ENCODE measurements at regions not wholly inside any gene's neighbourhood (a gene's known extent, or its start where the extent isn't known, plus 50 kb on each side); places are given as distances from the start of the nearest gene placed in this dataset.
A peak's percentile ranks its signal among the peaks of the same experiment; 100 is the strongest.
"Not testable (repeated sequence)": the region's sequence is repeated elsewhere in the genome, so short reads cannot be mapped to it uniquely, and the experiment has no call there.

DNA sequence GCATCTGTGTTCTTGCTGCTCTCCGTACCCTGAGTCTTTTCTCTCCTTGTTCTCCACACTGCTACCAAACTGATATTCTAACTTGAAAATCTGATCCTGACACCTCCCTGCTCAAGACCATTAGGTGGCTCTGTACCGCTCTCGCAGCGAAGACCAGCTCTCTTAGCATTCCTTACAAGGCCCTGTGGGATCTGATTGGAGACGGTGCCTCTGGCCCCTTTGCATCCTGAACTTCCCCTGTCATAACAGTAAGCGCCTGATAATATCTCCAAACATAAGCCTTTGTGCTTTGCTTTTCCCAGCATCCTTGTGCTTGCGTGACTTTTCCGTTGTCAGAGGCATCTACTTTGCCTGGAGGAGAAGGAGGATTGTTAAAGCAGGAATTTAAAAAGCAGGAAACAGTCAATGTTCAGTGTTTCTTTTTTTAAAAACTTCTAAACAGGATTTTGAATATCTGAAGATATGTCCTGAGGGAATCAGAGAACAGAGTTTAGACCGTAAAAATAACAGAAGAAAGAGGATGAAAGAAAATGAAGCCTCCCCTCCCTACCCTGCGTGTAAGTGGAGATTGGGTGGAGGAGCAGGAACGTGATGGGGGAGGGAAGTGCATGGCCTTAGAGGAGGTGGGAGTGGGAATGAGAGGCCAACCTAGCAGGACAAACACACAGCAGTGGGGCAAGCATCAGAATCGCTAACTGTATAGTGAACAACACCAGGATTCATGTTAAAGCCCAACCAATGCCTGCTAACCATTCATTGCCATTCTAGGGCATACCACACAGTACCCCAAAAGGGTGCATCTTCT lies 89.2 kb upstream of the STMND1 start:
- DNase-seq: no peak

DNA sequence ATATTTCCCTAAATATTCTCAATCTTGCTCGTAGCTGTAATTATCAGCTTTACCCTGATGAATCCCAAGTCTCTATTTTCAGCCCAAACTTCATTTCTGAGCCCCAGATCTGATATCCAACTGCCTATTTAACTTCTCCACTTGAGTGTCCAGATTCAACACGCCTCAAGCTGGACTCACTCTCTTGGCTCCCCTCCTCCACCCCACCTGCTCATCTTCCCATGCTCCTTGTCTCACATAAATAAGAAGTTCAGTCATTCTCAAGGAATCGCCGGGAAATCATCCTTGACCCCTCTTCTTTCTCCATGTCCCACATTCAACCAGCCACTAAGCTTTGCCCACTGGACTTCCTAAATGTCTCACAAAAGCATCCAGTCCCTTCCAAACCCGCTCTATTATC lies 89.9 kb upstream of the STMND1 start:
- DNase-seq: no peak

DNA sequence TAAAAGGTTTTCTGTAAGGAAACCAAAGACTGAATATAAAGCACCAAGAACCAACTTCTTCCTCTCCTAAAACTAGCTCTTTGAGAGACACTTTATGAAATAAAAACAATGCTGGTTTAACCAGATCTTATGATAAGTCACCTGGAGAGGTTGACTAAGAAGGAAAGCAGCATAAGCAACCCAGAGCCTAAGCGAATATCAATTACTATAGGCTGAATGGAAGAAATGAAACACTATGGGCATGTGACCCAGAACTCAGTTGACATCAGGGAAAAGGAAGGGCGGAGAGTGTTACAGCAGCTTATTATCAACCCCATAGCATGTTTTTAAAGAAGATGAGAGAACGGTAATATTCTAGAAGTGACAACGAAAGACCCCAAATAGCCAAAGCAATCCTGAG lies 94.1 kb upstream of the STMND1 start:
- DNase-seq: no peak

DNA sequence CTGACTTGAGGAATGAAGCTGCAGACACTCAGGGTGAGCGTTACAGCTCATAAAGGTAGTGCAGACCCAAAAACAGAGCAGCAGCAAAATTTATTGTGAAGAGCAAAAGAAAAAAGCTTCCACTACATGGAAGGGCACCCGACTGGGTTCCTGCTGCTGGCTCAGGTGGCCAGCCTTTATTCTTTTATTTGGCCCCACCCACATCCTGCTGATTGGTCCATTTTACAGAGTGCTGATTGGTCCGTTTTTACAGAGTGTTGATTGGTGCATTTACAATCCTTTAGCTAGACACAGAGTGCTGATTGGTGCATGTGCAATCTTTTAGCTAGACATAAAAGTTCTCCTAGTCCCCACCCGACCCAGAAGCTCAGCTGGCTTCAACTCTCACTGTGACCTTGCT lies 95.3 kb upstream of the STMND1 start:
- no peak for DNase-seq

DNA sequence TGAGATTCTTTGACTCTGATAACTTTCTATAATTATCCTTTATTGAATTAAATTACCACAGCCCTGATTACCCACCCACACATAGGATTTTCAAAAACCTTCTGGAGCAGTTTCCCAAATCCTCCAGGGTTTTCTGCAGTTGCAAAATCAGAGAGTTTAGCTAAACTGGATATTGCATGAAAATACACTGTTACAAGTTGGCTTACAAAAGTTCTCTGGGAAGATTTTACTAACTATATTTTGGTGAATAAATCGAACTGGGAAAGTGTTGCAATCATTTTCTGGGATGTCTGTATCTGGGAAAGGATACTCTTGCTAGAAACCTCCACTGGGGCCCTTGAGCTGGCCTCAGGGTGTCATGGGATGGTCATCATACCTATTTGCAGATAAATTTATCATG lies 97.6 kb upstream of the STMND1 start:
- DNase-seq: no peak

DNA sequence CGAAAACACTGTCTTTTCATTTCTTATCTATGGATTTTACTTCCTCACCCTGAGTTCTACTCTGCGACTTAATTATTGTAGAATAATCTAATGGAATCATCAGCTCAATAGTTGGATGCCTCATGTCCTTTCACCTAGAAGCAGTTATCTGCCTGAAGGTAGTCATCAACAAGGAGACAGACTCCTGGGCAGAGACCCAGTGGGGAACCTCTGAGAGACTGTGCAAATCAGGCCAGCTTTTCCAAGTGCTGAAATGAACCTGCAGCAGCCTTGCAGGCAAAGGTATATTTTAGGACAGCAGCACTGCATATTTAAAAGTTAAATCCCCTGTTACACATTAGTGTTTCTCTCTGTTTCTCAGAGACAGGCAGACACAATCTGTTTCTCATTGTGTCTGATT lies 99.7 kb upstream of the STMND1 start:
- DNase-seq: no peak

DNA sequence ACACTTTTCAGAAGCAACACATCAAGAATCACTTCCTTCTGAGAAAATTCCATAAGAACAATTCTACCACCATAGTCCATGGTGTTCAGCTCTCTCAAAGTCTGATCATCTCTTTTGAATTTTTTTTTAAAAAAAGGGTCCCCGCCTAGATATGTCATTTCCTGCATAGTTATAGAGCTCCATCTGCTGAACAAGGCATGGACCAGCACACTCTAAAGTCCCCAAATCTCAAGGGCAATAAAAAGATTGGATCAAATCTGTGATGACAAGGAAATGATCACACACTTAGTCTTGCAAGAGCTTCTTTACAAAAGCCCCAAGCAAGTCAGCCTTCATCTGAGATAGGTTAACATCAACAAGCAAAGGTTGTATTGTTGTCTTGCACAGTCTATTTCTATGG lies 100.7 kb upstream of the STMND1 start:
- DNase-seq: no peak

DNA sequence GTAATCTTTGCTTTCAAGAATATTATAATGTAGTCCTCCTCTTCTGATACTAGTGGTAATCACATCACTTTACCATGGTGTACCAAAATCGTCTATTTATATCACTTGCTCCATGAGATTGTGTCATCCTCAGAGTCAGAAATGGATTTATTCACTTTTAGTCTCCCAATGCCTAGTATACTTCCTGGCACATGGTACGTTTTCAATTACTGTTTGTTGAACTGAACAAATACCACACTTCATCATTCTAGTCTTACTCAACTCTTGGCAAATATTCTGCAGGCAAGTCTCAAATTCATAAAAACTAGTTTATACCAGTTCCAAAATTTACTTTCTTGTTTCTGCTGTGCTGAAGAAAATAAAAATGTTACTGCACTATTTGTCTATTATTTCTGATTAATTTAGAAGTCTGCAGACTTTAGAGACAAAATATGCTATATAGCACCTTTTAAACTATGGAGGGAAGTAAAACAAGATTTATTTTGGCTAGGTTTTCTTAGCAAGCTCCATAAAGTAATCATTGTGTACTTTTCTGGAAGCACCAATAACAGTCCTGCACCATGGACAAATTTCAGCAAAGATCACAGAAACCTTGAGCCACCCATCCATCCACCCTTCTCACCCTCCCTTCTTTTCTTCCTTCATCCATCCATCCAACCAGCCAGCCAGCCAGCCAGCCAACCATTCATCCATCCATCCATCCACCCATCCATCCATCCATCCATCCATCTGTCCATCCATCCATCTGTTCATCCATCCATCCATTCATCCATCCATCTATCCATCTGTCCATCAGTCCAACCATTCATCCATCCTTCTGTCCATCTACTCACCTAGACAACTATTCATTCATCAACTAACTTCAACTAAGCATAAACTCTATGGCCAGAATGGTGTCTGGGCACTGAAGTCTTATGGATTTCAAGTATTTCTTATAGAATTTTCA lies 102.1 kb upstream of the STMND1 start:
- no peak for DNase-seq

DNA sequence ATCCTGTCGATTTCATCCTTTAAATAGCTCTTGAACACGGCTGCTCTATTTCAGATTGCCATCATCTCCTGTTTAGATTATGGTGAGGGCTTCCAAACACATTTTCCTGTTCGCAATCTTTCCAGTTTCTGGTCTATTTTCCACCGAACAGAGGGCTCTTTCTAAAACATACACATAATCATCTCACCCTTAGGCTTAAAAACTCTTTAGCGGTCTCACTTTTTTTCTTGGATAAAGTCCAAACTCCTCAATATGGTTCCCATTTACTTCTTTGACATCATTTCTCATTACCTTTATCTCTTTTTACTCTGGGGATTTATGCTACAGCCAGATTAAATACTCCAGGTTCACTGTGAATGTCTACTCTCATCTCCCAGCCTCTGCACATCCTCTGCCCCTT lies 103.4 kb upstream of the STMND1 start:
- DNase-seq: no peak

DNA sequence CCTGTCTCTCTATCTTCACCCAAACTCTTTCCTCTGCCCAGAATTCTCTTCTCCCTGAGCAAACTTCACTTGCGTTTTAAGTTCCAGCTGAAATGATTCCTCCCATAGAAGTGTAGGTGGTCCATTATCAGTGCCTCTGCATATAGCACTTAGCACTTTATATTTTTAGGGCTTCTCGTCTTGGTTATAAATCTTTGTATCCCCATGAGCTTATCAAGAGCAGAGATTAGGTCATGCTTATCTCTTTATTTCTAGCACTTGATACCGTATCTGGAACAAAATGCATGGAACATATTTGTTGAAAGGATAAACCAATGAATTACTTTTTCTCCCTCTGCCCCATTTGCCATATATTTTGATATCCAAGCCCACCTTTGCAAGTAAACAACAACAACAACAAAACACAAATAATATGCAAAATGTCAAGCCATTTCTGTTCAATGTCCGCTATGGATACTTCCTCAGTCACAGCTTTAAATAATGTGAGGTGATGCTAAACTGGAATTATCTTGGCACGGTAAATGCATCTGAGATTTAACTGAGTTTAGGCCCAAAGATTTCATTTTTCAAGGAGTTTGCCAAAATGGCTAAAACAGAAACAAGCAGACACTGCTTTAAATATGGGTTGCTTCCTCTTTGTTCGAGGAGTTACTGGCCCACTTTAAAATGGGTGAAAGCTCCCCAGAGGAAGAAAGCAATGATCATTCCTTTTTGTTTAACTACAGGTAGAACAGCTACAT lies 106.2 kb upstream of the STMND1 start:
- DNase-seq: no peak

DNA sequence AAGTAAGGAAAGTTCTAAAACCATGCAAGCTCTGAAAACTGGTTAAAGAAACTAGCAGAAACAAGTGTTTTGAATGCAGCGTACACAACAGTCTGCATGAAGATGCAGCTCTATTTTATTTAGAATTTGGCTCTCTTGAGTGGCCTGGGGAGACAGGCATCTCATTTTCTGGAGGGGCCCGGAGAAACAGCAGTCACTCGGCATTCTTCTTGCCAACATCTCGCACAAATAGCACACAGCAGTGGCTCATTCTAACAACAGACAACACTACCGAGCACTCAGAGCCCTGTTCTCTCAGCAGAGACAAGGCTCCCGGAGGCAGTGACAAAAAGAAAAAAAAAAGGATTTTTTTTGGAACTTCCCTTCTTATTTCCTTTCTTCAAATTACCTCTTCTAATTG lies 108.5 kb upstream of the STMND1 start:
- DNase-seq: no peak

DNA sequence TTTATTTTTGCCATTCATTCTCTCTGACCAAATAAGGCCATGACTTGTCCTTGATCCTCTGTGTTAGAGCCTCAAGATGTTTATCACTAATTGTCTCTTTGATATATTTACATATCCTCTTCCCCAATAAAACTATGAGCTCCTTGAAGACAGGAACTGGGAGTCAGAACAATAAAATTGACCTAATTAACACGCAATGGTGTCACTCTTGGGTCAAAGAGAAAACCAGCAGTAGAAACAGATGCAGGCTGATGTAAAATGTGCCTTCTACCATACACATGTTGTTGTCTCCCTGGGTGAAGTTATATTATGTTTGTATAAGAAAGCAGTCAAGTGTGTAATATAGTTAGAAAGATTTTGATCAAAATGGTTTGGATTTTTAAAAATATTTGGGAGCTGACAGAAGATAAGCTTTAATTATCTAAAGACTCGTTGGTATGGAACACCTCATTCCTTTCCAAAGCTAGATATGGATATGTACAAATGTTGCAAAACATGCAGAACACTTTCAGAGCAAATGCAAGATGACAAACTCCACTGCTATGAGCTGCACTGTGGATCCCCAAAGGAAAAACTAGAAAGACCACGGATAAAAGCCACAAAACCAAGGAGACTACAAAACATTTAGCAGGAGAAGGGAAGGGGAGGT lies 109.7 kb upstream of the STMND1 start:
- no peak for DNase-seq

DNA sequence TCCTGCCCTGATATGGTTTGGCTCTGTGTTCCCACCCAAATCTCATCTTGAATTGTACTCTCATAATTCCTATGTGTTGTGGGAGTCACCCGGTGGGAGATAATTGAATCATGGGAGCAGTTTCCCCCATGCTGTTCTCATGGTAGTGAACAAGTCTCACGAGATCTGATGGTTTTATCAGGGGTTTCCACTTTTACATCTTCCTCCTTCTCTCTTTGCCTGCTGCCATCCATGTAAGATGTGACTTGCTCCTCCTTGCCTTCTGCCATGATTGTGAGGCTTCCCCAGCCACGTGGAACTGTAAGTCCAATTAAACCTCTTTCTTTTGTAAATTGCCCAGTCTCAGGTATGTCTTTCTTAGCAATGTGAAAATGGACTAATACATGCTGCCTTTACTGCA lies 111.9 kb upstream of the STMND1 start:
- not testable (repeated sequence) for DNase-seq

DNA sequence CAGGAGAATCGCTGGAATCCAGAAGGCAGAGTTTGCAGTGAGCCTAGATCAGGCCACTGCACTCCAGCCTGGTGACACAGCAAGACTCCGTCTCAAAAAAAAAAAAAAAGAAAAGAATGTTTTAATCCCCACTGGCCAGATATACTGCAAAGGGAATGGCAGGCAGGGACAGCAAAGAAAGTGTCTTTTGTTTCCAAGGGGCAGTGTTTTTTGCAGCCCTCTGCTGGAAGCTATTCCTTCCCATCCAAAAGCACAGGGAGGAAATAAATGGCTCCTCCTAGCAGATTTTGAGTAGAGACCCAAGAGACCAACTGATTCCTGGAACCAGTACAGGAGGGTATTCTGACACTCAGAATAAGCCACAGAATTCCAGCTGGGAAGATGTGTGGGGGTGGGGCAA lies 112.5 kb upstream of the STMND1 start:
- DNase-seq: no peak

DNA sequence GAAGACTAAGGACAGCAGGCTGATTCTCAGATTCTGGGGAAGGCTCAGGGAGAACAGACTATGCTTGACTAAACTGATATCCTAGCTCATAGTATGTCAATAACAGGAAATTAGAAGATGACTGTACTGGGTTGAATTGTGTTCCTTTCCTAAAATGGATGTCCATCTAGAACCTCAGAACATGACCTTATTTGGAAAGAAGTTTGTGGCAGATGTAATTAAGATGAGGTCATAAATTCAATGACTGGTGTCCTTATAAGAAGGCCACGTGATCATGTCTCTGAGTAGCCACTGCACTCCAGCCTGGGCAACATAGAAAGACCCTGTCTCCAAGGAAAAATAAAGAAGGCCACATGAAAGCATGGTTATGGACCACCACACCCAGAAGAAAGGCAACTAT lies 113.9 kb upstream of the STMND1 start:
- no peak for DNase-seq

DNA sequence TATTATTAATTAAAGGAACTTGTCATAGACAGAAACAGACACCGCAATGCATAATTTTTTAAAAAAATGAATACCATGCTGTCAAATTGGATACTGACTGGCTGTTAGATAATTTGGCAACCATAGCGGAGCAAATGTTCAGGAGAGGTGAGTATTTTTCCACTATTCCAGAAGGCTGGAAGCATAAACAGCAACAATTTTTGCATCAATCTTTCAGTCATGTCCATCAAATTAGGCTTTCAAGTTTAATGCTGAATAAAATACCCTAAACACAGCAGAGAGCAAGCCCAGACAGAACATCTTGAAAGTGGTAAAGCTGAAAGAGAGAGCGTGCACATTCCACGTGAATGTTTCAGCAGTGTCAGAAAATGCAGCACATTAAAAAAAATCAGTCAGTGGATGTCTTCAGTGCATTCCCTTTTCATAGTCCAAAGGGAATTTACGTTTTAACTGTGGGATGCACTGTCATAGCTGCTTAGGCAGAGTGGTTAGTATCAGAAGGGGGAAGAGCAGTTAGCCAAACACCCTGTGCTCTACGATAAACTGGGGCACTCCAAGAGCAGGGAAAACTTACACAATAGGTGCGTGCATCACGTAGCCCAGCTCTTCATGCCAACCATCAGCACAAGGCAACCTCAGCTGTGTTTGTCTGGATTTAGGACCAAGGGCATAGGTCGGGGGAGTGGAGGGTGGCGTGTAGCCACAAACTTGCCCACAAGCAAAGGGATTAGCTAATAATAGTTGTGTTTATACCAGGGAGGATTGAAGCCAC lies 116.2 kb upstream of the STMND1 start:
- DNase-seq: peak; percentile 32

DNA sequence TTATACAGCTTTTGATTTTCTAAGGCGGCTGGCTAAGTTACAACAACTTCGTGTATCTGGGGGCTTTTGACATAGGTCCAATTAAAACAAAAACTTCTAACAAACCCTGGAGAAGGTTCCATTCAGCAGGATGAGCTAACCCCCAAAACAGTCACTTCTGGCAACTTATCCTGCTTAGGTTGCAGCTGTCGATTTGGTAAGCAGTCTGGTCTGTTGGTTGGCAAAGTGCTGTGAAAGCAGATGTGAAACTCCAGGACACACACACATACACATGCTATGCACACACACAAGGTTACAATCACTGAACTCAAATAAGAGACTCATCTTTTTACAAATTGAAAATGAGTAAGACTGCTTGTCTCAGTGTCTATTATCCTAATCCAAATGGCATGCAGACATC lies 119.0 kb upstream of the STMND1 start:
- DNase-seq: peak; percentile 72

DNA sequence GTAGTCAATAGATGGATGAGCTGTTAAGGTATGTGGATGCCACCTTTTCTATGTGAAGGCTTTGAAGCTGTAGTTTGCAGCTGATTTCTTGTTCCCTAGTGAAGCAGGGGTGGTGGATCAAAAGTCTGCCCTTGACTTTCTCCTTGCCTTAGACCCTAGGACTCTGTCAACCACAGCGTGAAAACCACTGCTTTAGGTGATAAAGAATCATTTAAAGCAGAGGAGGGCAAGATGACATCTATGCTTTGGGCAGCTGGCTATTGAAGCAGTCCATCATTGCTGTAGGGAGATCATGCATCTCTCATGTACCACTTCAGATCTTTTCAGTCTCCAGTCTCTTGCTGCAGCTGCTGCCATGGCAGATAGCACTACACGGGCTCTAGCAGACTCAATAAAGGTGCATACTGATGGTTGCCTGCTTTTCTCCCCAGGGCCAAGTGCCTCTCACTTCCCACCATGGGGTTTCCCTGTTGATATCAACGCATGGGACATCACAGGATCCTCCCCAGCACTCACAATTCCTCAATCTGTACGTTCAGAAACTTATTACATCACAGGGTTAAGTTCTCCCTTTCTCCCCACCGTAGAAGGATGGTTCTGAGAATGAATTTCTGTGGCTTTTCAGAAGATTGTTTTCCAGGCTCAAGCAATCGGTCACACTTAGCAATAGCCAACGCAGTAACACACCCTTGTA lies 122.0 kb upstream of the STMND1 start:
- DNase-seq: peak; percentile 81

DNA sequence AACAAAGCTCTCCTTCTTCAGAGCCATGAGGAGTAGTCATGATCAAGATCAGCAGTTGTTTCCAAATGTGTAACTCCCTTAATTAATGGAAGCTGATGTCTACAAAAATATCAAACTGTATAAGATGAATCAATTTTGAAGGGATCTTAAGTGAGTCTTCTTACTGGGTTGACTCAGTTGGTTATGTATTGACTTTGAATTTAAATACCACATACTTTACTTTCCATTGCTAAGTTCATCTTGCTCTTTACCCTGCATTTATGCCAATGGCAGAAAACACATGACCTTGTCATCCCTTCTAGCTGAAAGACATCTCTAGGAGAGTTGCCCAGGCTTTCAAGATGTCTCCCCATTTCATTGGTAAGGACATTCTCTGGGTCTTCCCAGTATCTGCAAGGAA lies 123.2 kb upstream of the STMND1 start:
- DNase-seq: no peak

DNA sequence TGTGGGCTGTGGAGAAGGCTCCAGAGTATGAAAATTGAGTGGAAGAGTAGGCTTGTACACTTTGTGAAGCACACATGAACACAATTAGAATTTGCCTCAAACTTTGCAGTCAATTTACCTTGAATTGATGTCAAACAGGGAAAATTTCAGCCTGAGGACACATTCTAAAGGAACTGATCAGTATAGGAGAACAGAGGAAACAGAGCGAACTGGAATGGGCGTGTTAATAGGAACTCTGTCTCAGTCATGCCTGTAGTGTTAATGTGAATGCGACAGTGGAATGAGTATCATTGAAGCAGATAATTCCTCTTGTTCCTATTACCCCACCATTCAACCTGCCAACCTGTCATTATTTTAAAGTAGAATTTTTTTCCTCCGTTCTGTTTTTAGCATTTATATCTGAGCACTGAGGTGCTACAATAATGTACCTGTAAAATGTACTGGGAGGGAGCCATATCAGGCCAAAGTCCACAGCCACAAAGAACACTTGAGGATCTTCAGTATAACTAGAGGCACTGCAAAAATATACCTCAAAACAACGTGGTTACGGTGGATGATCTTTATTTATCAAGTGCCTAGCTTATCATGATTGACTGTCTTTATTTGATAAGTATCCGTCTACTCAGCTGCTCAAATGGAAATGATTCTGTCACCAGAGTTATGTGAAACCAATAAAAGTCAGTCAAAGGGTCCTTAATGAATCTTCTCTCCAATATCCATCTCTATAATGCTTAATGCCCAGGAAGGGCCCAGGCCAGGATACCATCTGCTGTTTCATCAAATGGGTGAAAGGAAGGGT lies 125.3 kb upstream of the STMND1 start:
- no peak for DNase-seq

Measured in inflammatory macrophage treated with lipopolysaccharide for 4 hours (primary cell).